ENCODE measurements at regions not wholly inside any gene's neighbourhood (a gene's known extent, or its start where the extent isn't known, plus 50 kb on each side); places are given as distances from the start of the nearest gene placed in this dataset.

- TF ChIP-seq CTCF (IDR thresholded peaks at IDR 0.05; ENCODE audit: insufficient read depth, low read length, poor library complexity, severe bottlenecking), result no peak
- Histone ChIP-seq H3K36me3 (ENCODE audit: control insufficient read depth, insufficient read depth, low read length) (no peaks in the 10 kb centered on the region), H3K27me3 (ENCODE audit: control insufficient read depth, insufficient read depth, low read length) (no peaks in the 10 kb centered on the region)
Measured at GRCh38 chr13:99072356-99072755, 94.5 kb upstream of the DOCK9 start.

GRCh38 chr13:99072941-99073340, 95.1 kb upstream of the DOCK9 start:
- no peak for TF ChIP-seq CTCF (IDR thresholded peaks at IDR 0.05; ENCODE audit: insufficient read depth, low read length, poor library complexity, severe bottlenecking)
- Histone ChIP-seq H3K36me3 (ENCODE audit: control insufficient read depth, insufficient read depth, low read length) (no peaks in the 10 kb centered on the region), H3K4me3 (ENCODE audit: low read depth, low read length) (no peak overlapping the region), H3K27me3 (ENCODE audit: control insufficient read depth, insufficient read depth, low read length) (no peaks in the 10 kb centered on the region)
- DNase-seq (ENCODE audit: low read depth), result no peak

More at GRCh38 chr13:99072356-99072755, 94.5 kb upstream of the DOCK9 start:
- no peak overlapping the region for H3K4me3 ChIP-seq (ENCODE audit: low read depth, low read length)
- no peak for DNase-seq (ENCODE audit: low read depth)

- Histone ChIP-seq H3K27me3 (ENCODE audit: control insufficient read depth, insufficient read depth, low read length) (no peaks in the 10 kb centered on the region), H3K4me3 (ENCODE audit: low read depth, low read length) (no peak overlapping the region), H3K36me3 (ENCODE audit: control insufficient read depth, insufficient read depth, low read length) (no peaks in the 10 kb centered on the region)
- DNase-seq (ENCODE audit: low read depth), result no peak
- no peak for TF ChIP-seq CTCF (IDR thresholded peaks at IDR 0.05; ENCODE audit: insufficient read depth, low read length, poor library complexity, severe bottlenecking)
Measured at GRCh38 chr13:99074693-99075092, 96.8 kb upstream of the DOCK9 start.

- no peaks in the 10 kb centered on the region for H3K27me3 ChIP-seq (ENCODE audit: control insufficient read depth, insufficient read depth, low read length)
- TF ChIP-seq CTCF (IDR thresholded peaks at IDR 0.05; ENCODE audit: insufficient read depth, low read length, poor library complexity, severe bottlenecking), result no peak
- H3K4me3 ChIP-seq (ENCODE audit: low read depth, low read length), result no peak overlapping the region
- no peak for DNase-seq (ENCODE audit: low read depth)
- H3K36me3 ChIP-seq (ENCODE audit: control insufficient read depth, insufficient read depth, low read length), result no peaks in the 10 kb centered on the region
Measured at GRCh38 chr13:99075268-99076191, 97.7 kb upstream of the DOCK9 start.

GRCh38 chr13:99078017-99078771, 100.3 kb upstream of the DOCK9 start:
- no peak for TF ChIP-seq CTCF (IDR thresholded peaks at IDR 0.05; ENCODE audit: insufficient read depth, low read length, poor library complexity, severe bottlenecking)
- Histone ChIP-seq H3K27me3 (ENCODE audit: control insufficient read depth, insufficient read depth, low read length) (no peaks in the 10 kb centered on the region), H3K36me3 (ENCODE audit: control insufficient read depth, insufficient read depth, low read length) (no peaks in the 10 kb centered on the region), H3K4me3 (ENCODE audit: low read depth, low read length) (no peak overlapping the region)
- no peak for DNase-seq (ENCODE audit: low read depth)
